Stimulated activated CD4-positive, alpha-beta T cell treated with anti-CD3 and anti-CD28 coated beads, Interleukin-1b, Interleukin-23, amount 100 ng/mL, for 1 hour (primary cell): ENCODE measurements at regions not wholly inside any gene's neighbourhood (a gene's known extent, or its start where the extent isn't known, plus 50 kb on each side); places are given as distances from the start of the nearest gene placed in this dataset.

Experiments
- DNase-seq, 2 donors: peaks; one replicate each; pipeline ENCODE4 v3.0.0-alpha.2; 2020; ENCODE audit warnings: low read depth in 2 of 2

DNA sequence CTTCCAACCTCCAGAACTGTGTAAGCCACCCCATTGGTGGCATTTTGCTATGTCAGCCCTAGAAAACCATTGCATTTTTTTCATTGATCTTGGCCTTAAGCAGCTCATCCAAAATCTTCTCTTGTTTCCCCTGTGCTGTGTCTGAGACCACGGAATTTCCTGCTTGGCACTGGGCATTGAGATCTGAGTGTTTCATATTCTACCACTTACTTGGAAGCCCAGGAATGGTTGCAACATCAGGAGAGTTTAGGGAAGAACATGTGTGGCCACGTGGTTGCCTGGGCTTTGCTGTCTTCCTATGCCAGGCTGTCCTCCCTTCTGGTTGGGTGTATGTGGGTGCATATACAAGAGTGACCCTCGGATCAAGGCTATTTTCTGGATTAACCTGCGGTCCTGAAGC, 139.3 kb upstream of the PMEPA1 start:
- no peak for DNase-seq

DNA sequence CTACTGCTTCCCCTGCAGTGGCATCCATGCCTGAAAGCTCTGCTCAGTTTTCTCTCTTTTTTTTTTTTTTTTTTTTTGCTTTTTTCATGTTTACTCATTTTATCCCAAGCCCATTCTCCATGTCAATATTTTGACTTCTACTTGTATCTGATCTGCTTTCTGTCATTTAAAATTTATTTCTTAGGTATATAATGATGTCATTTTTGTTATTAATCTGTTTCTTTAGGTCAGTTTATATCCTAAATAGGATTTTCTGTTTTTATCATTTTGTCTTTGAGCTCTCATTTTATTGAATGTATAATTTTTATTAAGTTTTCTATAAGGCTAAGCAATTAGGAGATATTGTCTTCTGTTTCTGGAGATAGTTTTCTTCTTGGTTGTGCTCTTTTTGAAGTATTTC, 138.5 kb upstream of the PMEPA1 start:
- no peak for DNase-seq

DNA sequence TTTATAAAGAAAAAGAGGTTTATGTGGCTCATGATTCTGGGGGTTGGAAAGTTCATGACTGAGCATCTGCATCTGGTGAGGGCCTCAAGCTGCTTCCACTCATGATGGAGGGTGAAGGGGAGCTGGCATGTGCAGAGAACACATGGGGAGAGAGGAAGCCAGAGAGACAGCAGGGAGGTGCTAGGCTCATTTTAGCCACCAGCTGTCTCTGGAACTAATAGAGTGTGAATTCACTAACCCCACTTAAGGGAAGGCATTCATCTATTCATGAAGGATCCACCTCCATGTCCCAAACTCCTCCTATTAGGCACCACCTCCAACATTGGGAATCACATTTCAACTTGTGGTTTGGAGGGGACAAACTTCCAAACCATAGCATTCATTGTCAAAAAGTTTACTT, 137.3 kb upstream of the PMEPA1 start:
- no peak for DNase-seq

DNA sequence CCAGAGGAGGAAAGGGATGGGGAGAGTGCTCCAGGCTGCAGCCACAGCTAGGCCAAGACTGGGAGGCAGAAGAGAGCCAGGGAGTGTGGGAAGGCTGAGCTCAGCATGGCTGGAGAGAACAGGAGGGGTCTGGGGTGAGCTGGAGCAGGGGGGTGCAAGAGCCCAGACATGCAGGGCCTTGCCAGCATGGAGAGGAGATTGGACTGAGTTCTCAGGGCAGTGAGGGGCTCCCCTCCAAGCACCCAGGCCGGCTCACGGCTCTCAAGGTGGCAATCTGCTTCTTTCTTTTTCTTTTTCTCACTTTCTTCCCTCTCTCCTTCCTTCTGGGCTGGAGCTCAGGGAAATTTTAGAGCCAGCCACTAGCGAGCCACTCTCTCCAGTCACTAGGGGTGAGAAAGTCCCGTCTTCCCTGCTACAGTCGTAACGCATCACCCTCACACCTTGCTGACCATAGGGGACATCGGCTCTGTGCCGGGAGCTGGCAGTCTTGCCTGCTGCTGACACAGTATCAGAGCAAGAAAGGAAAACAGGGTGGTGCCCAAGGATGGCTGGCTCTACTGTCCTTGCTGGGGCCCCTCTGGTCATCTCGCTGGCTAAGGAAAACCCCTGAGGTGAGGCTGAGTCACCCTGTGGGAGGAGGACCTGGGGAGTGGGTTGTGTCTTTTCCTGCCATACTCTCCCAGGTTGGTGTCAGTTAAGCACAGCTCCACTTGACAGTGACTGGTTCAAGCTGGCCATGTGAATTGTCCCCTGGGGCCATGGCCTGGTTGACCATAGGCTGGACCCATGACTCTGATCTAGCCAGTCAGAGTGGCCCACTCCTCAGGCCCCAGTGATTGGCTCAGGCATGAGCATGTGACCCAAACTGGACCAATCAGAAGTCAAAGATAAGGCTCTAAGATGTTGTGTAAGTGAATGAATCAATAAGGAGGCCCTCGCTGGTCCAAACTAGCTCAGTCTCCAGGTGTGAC, 135.1 kb upstream of the PMEPA1 start:
- DNase-seq: no peak

DNA sequence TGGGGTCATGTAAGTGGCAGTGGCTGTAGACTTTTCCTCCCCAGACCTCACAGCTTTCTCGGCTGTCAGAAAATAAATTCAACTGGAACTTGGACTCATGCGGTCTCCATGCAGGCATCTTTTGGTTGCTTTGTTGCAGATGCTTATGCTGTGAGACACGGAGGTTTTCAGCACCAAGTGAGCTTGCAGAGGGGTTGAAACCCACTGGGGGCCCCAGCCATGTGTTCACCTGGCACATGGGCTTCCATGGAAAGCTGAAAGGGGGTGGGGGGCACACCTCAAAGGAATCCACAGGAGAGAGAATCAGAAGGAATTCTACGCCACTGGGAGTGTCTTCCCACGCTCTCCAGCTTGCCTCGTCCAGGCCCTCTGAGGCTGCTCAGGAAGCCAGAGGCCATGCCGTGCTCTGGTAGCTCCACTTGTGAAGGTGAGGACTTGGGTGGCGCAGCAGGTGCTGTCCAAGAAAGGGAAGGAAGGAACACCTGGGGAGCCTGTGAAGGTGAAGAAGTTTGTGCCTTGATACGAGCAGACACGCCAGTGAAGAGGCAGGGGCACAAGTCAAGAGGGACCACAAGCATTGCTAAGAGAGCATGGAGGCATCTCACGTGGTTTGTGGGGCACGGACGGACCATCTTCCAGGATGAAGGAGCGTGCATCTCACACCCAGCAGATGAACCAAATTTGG, 134.3 kb upstream of the PMEPA1 start:
- no peak for DNase-seq

DNA sequence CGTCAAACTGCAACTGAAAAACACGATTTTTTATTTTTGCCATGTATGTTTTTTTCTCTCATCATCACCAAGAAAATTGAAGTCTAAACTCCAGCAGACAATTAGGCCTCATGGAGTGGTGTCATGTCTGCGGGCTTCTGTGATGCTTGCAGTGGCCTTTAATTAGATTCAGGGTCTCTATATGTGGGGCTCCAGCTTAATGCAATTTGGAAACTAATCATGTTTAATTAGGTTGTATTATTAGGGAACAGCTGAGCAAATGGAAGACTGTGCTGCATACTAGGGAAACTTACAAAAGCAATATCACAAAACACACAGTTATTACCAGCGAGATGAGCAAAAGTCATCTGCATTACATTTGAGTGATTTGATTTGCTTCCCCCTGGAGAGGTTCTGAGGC, 132.9 kb upstream of the PMEPA1 start:
- DNase-seq: no peak

DNA sequence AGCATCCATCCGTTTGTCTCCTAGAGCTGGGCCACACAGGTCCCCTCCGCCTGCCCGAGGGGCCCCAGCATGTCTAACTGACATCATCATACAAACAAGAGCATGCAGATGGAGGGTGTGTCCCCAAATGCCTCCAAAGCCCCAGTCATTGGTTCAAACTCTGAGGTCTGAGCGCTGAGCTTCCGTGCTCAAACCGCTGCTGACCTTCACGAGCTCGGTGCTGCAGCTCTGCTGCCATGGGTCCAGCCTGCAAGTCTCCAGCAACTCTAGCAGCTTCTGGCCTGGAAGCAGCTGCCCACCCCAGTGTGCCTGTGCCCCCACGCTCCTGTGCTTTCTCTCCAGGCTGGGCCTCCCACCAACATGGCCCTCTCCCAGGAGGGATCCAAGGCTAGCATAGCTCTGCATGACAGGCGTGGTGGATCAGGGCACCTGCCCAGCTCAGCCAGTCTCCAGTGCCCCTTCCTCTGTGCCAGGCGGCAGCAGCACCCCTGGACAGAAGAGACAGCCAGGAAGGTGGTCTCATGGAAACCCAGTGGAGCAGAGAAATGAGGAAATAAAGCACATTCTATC, 131.6 kb upstream of the PMEPA1 start:
- DNase-seq: no peak

DNA sequence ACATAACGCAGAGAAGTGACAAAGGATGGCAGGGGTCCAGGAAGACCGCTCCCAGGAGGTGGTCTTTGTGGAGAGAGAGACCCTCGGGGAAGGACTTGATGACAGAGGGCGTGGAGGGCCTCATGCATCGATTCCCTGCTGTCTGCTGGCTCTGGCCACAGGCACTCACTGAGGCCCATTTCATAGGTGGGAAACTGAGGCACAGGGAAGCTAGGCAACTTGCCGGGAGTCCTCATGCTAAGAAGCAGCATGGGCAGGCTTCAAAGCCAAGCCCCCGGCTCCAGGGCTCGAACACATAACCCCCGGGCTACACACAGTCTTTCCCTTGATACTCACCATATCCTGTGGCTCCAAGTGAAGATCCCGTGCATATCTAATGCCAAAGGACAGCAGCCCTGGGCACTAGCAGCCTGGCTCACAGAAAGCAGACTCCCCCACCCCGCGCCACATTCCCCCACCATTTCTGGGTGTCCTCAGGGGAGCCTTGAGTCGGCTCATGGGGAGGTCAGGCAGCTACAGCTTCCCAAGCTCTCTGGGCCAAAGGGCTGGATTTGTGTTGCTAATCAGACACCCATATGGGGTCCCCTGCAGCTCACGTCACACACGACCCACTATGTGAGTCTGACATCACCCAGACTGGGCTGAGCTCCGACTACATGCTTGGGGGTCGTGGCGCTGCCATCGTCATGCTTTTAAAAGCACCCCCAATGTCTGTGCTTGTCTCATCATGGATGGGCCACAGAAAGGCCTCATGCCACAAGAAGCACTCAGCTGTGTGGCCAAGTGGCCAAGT, 130.9 kb upstream of the PMEPA1 start:
- no peak for DNase-seq

DNA sequence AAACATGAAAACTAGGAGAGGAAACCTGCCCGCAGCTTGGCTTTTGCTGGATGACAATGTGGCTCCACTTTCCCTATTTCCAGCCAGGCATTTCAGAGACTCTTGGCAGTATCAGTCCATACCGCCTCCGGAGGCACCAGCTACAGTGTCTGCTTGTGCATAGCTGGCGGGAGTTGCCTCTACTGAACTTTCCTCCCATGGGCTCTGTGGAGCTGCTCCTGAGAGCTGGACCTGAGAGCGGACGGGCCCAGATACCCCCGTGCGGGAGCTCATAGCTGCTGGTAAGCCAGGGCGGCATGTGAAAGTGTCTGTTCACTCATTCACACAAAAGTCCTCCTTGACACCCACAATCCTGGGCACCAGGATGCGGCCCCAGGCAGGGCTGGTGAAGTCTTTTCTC, 130.3 kb upstream of the PMEPA1 start:
- DNase-seq: no peak

DNA sequence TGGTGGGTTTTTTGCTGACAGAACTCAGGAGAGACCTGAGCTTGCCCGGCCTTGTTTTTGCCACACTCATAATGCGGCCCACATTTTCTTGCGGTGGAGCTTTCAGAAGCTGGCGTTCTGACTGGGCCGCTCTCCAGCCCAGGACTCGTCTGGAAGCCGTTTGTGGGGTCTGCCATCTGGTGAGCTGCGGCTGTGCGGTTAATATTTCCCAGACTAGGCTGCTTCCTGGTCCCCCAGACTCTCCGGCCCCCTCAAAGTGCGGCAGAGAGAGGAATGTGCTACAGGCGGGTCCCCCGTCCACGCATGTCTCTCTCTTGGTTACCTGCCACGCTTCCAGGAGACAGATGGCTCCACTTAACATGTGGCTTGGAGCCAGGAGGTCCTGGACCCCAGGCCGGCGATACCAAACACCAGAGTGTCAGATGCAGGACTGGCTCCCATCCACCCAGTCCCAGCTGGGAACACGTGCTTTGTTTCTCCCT, 128.9 kb upstream of the PMEPA1 start:
- no peak for DNase-seq

DNA sequence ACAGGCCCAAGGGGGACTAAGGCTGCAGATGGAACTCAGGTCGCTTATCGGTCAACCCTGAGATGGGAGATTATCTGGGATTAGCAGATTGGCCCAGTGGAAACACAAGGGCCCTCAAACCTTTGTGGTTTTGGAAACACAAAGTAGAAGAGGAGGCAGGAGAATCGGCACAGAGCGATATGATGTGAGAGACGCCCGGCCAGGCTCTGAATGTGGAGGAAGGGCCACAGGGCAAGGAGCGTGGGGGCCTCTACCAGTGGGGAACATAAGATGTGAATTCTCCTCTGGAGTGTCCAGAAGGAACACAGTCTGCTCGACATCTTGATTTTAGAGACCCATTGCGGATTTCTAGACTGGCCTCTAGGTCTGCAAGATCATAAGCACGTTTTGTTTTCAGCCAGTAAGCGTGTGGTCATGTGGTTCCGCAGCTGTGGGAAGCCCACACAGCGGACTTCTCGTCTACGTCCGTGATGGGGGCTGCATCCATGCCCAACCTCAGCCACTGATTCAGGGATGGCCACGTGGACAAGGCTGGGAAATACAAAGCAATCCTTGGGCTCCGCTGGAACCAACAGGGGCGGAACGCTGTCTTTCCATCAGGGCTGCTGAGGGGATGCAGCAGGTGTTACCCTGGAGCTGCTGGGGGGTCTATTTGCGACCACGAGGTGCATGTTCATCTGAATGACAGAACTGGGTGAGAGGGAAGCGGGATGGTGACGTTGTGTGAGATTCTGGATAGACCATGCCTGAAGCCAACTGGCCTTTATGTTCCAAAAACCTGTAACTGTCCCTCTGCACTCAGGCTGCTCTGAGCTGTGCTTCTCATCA, 127.6 kb upstream of the PMEPA1 start:
- no peak for DNase-seq

DNA sequence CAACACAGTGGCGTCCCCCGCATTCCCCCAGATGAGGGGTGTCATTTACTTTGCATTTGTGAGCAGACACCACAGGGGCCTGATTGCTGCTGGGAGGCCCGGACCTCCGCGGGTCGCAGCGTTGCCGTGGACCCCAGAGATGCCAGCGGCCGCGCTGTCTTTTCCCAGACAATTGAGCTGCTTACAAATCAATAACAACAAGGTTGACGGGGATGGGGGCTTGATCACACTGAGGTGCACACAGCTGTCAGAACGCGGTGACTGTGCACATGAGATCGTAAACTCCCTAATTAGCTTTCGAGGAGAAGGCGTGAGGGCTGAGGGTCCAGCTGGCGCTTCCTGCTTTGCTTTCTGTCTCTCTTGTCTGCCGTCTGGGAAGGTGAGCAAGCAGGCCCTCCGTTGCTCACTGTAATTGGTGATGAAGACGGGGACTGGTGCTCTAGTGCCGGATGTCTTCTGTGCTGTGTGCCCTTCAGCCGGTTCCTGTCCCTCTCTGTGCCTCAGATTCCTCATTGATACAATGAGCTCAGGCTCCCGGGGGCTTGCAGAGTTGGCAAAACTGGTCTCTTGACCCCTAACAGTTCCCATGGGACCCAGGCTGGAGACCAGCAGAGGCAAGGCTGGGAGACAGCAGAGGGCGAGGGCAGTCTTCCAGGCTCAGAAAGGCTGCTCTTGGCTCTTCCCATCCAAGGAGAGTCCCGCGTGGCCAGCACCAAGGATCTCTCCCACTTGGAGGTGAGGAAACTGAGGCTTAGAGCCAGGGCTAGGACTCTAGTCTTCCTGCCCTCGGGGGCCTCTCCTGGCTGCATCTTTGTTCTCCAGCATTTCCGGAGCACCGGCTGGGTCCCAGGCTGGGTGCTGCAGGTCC, 126.0 kb upstream of the PMEPA1 start:
- no peak for DNase-seq

DNA sequence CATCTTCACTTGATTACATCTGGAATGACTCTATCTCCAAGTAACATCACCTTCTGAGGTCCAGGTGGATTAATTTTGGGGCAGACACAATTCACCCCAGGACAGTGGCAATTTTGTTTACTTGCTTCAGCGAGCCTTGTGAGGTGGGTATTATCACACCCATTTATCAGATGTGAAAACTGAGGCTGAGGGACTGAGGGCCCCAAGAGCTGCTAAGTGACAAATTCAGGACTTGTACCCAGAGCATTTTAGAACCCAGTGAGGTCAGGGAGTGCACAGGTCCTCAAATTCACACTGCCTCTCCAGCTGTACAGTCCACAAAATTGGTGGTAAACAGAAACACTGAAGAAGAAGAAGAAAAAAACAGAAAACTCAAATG, 125.2 kb upstream of the PMEPA1 start:
- no peak for DNase-seq

DNA sequence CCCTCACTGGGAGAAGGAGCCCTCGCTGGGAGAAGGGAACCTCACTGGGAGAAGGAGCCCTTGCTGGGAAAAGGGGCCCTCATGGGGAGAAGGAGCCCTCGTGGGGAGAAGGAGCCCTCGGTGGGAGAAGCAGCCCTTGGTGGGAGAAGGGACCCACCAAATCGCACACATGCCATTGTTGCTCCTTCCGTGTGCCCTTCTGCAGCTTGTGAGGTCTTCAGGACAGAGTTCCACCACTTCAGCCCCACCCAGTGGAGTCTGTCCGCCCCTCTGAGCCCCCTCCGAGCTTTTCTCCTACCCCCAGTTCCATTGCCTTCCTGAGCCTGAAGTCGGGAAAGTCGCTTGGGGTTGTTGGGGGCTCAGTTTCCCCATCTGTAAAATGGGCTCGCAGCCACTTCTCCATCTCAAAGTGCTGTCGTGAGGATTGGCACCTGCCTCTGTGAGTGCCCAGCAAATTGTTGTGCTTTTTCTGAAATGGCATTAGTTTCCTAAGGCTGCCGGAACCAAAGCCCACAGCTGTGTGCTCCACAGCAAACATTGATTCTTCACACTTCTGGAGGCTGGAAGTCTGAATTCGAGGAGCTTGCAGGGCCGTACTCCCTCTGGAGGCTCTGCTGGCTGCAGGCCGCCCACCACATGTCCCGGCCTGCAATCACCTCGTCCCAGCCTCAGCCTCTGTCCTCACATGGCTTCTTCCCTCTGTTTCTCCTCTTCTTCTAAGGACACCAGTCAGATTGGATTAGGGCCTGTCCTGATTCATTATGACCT, 124.7 kb upstream of the PMEPA1 start:
- no peak for DNase-seq

DNA sequence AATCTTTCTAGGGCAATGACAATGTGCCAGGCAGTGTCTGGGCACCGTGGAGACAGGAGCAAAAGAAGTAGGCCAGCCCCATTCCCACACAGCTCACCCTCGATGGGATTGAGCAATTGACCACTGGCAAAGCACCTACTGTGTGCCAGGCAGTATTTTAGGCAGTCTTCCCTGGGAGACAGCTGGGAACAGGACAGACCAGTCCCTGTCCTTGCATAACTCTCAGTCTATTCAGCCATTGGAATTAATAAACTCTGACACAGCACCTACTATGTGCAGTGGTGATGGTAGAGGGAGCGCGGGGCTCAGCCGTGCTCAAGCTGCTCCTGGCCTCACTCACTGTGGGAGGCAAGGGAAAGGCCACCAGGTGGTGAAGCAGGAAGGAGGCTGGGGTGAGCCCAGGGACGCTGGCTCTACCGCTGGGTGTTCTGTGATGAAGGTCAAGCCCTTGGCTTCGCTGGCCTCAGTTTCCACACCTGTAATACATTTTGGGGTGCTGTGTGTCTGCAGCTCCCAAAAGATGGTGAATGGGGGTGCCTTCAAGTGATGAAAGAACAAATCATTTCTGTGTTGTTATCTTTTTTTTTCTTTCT, 122.3 kb upstream of the PMEPA1 start:
- DNase-seq: no peak

DNA sequence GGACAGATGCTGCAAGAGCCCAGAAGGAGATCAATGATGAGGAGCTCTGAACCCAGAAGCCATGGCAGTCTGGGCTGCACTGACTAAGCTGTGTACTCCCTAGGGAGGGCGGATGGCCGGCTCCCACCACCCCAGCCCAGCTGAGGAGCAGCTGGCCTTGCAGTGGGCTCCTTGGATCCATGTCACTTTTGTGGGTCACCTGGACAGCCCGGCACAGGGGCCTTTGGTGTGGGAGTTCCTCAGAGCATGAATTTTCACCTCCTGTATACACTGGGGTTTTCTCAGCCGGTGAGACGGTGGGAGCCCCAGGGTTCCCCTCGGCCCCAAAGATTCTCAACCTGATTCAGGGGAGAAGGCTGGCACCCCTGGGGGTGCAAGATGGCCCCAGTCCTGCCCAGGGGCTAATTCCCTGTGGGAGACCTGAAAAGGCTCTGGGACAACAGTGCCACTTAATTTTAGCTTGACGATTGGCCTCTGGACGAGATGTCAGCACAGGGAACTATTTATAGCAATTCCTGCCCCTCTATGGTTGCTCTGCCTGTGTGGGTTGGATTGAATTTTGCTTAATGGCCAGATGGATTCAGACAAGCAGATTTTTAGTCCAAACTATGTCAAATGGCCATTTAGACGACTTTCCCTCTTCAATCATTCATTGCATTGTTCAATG, 121.6 kb upstream of the PMEPA1 start:
- no peak for DNase-seq

DNA sequence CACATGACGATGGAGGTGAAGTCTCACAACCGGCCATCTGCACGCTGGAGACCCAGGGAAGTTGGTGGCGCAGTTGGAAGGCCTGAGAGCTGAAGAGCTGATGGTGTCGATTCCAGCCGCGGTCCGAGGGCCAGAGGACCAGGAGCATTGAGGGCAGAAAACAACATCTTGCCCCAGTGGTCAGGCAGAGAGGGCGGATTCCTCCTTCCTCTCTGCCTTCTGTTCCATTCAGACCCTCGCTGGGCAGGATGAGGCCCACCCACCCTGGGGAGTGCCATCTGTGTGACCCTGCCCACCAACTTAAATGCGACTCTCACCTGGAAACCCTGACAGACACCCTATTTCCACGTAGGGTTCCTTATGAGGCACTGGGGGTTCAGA, 120.7 kb upstream of the PMEPA1 start:
- no peak for DNase-seq

DNA sequence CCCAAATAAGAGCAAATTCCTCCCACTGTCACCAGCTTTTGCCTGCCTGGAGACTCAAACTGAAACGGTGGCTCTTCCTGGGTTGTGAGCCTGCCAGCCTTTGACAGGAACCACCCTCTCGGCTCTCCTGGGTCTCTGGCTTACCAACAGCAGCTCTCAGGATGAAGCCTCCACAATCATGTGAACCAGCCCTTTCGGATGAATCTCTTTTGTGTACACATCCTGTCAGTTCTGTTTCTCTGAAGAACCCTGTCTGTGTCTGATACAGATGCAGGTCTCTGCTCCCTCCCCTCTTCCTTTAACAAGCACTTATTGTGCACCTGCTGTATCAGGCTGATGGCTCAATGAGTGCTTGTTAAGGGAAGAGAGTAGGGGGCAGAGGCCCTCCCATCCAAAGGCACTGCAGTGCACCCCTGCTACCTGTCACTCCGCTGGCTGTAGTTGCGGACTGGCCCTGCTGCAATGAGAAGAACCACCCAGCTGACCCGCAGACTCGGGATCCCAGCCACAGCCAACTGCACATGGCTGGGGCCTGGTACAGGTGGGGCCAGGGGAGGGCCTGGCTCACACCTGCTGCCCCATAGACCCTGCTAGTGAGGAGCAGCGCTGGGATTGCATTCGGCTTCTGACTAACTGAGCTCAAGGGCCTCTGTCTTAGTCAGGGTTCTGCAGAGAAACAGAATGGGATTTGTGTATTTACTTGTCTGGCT, 120.1 kb upstream of the PMEPA1 start:
- no peak for DNase-seq
